ENCODE measurements at regions not wholly inside any gene's neighbourhood (a gene's known extent, or its start where the extent isn't known, plus 50 kb on each side); places are given as distances from the start of the nearest gene placed in this dataset.

GRCh38 chr6:148261470-148261869 lies 81.2 kb upstream of the SASH1 start:
- Histone ChIP-seq H3K27ac (ENCODE audit: low read depth, low read length) (no peak overlapping the region), H3K36me3 (ENCODE audit: control insufficient read depth, insufficient read depth, low read length) (no peaks in the 10 kb centered on the region), H3K9ac (ENCODE audit: extremely low read depth, low read length, poor library complexity, severe bottlenecking) (no peak overlapping the region), H3K27me3 (ENCODE audit: control insufficient read depth, insufficient read depth, low read length, poor library complexity, severe bottlenecking) (no peaks in the 10 kb centered on the region), H3K9me3 (ENCODE audit: control insufficient read depth, low read length) (no peaks in the 10 kb centered on the region), H3K4me1 (ENCODE audit: control insufficient read depth, insufficient read depth, low read length) (no peaks in the 10 kb centered on the region), H3K4me3 (ENCODE audit: low read length) (no peak overlapping the region)
- DNase-seq, result peak; percentile 55
- TF ChIP-seq CTCF (conservative IDR thresholded peaks at IDR 0.05), result peak; percentile 46
- Mint-ChIP-seq H3K4me1 (peaks cover 13% of the 10 kb centered on the region), H3K4me3 (no peak overlapping the region), H3K27me3 (ENCODE audit: insufficient read depth) (peaks cover 3% of the 10 kb centered on the region), H3K27ac (no peak overlapping the region), H3K9me3 (no peaks in the 10 kb centered on the region), H3K36me3 (ENCODE audit: low read depth) (no peaks in the 10 kb centered on the region)
- WGBS, 2 experiments (ENCODE audit: insufficient coverage in 1 of 2, insufficient read length in 1 of 2), result 81 to 100% methylated on average over 1 to 6 of the region's 6 CpGs

- Histone ChIP-seq H3K4me1 (ENCODE audit: control insufficient read depth, insufficient read depth, low read length) (no peaks in the 10 kb centered on the region), H3K27ac (ENCODE audit: low read depth, low read length) (no peak overlapping the region), H3K9me3 (ENCODE audit: control insufficient read depth, low read length) (no peaks in the 10 kb centered on the region), H3K9ac (ENCODE audit: extremely low read depth, low read length, poor library complexity, severe bottlenecking) (no peak overlapping the region), H3K4me3 (ENCODE audit: low read length) (no peak overlapping the region), H3K27me3 (ENCODE audit: control insufficient read depth, insufficient read depth, low read length, poor library complexity, severe bottlenecking) (no peaks in the 10 kb centered on the region), H3K36me3 (ENCODE audit: control insufficient read depth, insufficient read depth, low read length) (no peaks in the 10 kb centered on the region)
- Mint-ChIP-seq H3K4me3 (no peak overlapping the region), H3K27me3 (ENCODE audit: insufficient read depth) (peaks cover 3% of the 10 kb centered on the region), H3K36me3 (ENCODE audit: low read depth) (no peaks in the 10 kb centered on the region), H3K27ac (no peak overlapping the region), H3K9me3 (no peaks in the 10 kb centered on the region), H3K4me1 (peaks cover 13% of the 10 kb centered on the region)
- no peak for DNase-seq
- 83 to 89% methylated on average over 3 of the region's 3 CpGs for whole genome bisulfite sequencing, 2 experiments (ENCODE audit: insufficient coverage in 1 of 2, insufficient read length in 1 of 2)
- no peak for TF ChIP-seq CTCF (conservative IDR thresholded peaks at IDR 0.05)
These were observed 79.6 kb upstream of the SASH1 start for GRCh38 chr6:148263010-148263409.

- Histone ChIP-seq H3K9me3 (ENCODE audit: control insufficient read depth, low read length) (no peaks in the 10 kb centered on the region), H3K27me3 (ENCODE audit: control insufficient read depth, insufficient read depth, low read length, poor library complexity, severe bottlenecking) (no peaks in the 10 kb centered on the region), H3K27ac (ENCODE audit: low read depth, low read length) (no peak overlapping the region), H3K9ac (ENCODE audit: extremely low read depth, low read length, poor library complexity, severe bottlenecking) (no peak overlapping the region), H3K4me1 (ENCODE audit: control insufficient read depth, insufficient read depth, low read length) (no peaks in the 10 kb centered on the region), H3K36me3 (ENCODE audit: control insufficient read depth, insufficient read depth, low read length) (no peaks in the 10 kb centered on the region), H3K4me3 (ENCODE audit: low read length) (no peak overlapping the region)
- Mint-ChIP-seq H3K9me3 (no peaks in the 10 kb centered on the region), H3K27ac (no peak overlapping the region), H3K4me3 (no peak overlapping the region), H3K4me1 (peaks cover 13% of the 10 kb centered on the region), H3K36me3 (ENCODE audit: low read depth) (no peaks in the 10 kb centered on the region), H3K27me3 (ENCODE audit: insufficient read depth) (peaks cover 3% of the 10 kb centered on the region)
- TF ChIP-seq CTCF (conservative IDR thresholded peaks at IDR 0.05), result no peak
- WGBS, 2 experiments (ENCODE audit: insufficient coverage in 1 of 2, insufficient read length in 1 of 2), result 85 to 100% methylated on average over 2 to 5 of the region's 5 CpGs
- DNase-seq, result no peak
These were observed 78.7 kb upstream of the SASH1 start for GRCh38 chr6:148263961-148264360.

Data from endodermal cell (in vitro differentiated cells).